K562 (cell line): ENCODE measurements at regions not wholly inside any gene's neighbourhood (a gene's known extent, or its start where the extent isn't known, plus 50 kb on each side); places are given as distances from the start of the nearest gene placed in this dataset.

Source experiments
- BRCA1 ChIP-seq, 2 experiments: fragments of 450-650 bp in 1 of 2; sonication (generic) in 1 of 2; formaldehyde crosslinking in 1 of 2; IDR thresholded peaks; 2 replicates each; pipeline versions ENCODE4 v1.5.0 to v1.6.1; 2017 to 2020; ENCODE audit warnings: mild to moderate bottlenecking in 1 of 2, missing genetic modification reagents in 1 of 2
- CBFB ChIP-seq: sonication (generic); formaldehyde crosslinking; IDR thresholded peaks from 2 replicates; pipeline ENCODE4 v1.4.0; 2020; ENCODE audit warnings: mild to moderate bottlenecking, missing genetic modification reagents
- KAT2B ChIP-seq: IDR thresholded peaks from one replicate; pipeline ENCODE4 v1.6.1; 2012; ENCODE audit warnings: low read depth, mild to moderate bottlenecking, control low read depth, inconsistent platforms, low read length, moderate library complexity
- NR2F6 ChIP-seq: fragments of 450-650 bp; formaldehyde crosslinking; IDR thresholded peaks from 2 replicates; pipeline ENCODE4 v1.4.0; 2020; ENCODE audit warnings: mild to moderate bottlenecking
- POLR2A ChIP-seq: fragments of 450-650 bp; conservative IDR thresholded peaks from 2 replicates; pipeline ENCODE4 v1.6.1; 2016
- TARDBP ChIP-seq: fragments of 450-650 bp; IDR thresholded peaks from 2 replicates; pipeline ENCODE4 v1.6.1; 2016
- TCF3 ChIP-seq: sonication (generic); formaldehyde crosslinking; IDR thresholded peaks from 2 replicates; pipeline ENCODE4 v1.4.0; 2020; ENCODE audit warnings: mild to moderate bottlenecking, missing genetic modification reagents
- ZNF263 ChIP-seq: sonication (generic); formaldehyde crosslinking; IDR thresholded peaks from 2 replicates; pipeline ENCODE4 v1.8.0; 2022; ENCODE audit warnings: mild to moderate bottlenecking, missing genetic modification reagents, borderline replicate concordance

DNA sequence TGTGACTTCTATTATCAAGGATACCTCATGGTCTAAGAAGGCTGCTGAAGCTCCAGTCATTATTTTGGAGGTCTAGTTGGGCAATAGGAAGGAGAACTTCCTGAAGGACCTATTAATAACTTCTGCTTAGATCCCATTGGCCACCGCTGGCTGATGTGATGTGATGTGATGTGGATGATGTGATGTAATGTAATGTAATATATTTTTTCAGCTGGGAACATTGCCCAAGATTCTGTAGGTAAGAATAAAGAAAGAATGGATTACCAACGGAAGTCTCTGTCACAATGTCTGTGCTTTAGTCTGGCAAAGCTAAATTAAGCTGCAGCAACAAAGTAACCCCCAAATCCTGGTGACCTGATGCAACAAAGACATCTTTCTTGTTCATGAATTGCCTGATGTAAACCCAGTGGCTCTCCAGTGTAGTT, 233.7 kb downstream of the PTEN start:
- TF ChIP-seq KAT2B (no peak), POLR2A (no peak), TARDBP (no peak), ZNF263 (CRISPR knock-in tag) (no peak), TCF3 (CRISPR knock-in tag) (no peak), BRCA1 (IDR thresholded peaks at IDR 0.05) (no peak), BRCA1 (CRISPR knock-in tag; IDR thresholded peaks at IDR 0.05) (no peak), CBFB (CRISPR knock-in tag) (no peak), NR2F6 (no peak)
